ENCODE measurements at regions not wholly inside any gene's neighbourhood (a gene's known extent, or its start where the extent isn't known, plus 50 kb on each side); places are given as distances from the start of the nearest gene placed in this dataset.

DNA sequence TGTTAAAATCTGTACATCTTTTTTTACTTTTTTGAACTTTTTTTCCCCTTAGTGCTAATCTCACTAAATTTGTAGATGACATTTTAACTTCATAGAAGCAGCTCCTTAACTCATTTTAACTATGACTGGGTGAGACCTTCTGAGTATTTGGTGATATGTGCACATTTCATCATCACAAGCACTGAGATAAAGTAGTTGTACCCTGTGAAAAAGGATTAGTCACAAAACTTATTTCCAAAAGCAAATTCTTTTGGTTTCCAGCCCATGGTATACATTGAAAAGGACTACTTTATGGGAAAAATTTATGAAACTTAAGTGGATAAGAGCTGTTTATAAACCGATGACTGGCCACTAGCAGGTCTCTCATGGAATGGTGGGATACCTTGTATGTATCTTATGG, 581.5 kb downstream of the PLCL1 start:
- Histone ChIP-seq H3K4me1 (no peaks in the 10 kb centered on the region), H3K27me3 (no peaks in the 10 kb centered on the region), H3K36me3 (no peaks in the 10 kb centered on the region), H3K4me3 (ENCODE audit: low read depth, low read length) (no peak overlapping the region), H3K9me3 (no peaks in the 10 kb centered on the region)
- no peak for DNase-seq
- TF ChIP-seq, protein P1, sequence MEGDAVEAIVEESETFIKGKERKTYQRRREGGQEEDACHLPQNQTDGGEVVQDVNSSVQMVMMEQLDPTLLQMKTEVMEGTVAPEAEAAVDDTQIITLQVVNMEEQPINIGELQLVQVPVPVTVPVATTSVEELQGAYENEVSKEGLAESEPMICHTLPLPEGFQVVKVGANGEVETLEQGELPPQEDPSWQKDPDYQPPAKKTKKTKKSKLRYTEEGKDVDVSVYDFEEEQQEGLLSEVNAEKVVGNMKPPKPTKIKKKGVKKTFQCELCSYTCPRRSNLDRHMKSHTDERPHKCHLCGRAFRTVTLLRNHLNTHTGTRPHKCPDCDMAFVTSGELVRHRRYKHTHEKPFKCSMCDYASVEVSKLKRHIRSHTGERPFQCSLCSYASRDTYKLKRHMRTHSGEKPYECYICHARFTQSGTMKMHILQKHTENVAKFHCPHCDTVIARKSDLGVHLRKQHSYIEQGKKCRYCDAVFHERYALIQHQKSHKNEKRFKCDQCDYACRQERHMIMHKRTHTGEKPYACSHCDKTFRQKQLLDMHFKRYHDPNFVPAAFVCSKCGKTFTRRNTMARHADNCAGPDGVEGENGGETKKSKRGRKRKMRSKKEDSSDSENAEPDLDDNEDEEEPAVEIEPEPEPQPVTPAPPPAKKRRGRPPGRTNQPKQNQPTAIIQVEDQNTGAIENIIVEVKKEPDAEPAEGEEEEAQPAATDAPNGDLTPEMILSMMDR (IDR thresholded peaks at IDR 0.05; ENCODE audit: low read depth, low read length) = no peak

DNA sequence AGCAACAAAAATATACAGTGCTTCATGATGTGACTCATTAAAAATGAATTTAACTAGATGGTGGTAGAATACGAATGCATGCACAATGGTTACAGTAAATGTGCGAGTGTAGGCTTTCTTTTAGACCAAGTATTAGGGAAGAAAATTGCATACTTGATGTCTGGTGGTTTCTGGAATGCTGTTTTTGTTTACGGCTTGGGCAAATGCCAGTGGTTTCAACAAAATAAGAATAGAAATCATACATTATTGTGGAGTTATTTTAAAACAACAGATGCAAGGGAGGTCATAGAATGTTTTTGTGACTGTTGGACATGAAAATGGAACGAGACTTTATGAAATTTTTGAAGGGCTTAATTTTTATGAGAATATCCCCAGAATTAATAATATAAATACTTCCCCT, 580.9 kb downstream of the PLCL1 start:
- no peaks in the 10 kb centered on the region for H3K27me3 ChIP-seq
- no peaks in the 10 kb centered on the region for H3K4me1 ChIP-seq
- no peak for DNase-seq
- no peak overlapping the region for H3K4me3 ChIP-seq (ENCODE audit: low read depth, low read length)
- no peaks in the 10 kb centered on the region for H3K36me3 ChIP-seq
- TF ChIP-seq, protein P1 (IDR thresholded peaks at IDR 0.05; ENCODE audit: low read depth, low read length) = no peak
- H3K9me3 ChIP-seq = no peaks in the 10 kb centered on the region

DNA sequence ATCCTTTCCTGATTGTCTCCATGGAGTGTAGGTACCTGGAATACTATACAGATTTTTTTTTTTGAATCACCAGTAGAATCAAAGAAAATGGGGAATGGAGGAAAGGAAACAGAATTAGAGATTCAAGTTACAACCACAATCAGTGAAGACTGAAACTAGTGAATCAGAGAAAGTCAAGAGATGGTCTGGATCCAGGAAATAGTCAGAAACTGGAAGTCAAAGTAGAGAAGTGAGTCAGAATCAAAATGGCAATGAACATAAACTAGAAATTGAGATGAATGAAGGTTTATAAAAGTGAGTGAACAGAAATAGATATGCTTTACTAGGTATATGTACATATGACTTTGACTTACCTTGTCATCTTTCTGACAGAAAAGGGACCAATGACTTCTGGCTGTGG, 579.0 kb downstream of the PLCL1 start:
- no peak for DNase-seq
- TF ChIP-seq, protein P1 (IDR thresholded peaks at IDR 0.05; ENCODE audit: low read depth, low read length) = no peak
- no peaks in the 10 kb centered on the region for H3K9me3 ChIP-seq
- H3K4me1 ChIP-seq = no peaks in the 10 kb centered on the region
- H3K27me3 ChIP-seq = no peaks in the 10 kb centered on the region
- H3K4me3 ChIP-seq (ENCODE audit: low read depth, low read length) = no peak overlapping the region
- no peaks in the 10 kb centered on the region for H3K36me3 ChIP-seq

DNA sequence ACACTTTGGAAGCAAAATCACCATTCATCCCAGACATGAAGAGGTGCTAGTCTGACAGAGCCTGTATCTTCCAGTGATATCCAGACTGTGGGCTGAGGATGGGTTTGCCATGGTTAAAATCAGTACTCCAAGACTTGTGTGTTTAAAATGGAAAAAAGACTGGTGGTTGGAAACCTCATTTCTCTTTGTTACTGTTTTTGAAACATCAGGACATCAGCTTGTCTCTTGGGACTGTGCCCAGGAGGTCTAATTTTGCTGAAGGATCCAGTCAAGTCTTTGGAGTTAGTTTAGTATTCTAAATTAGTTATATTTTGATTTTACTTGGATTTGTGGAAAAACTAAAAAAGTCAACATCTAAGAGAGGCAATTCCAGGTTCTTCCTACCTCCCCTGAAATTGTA, 578.4 kb downstream of the PLCL1 start:
- DNase-seq = no peak
- TF ChIP-seq, protein P1 (IDR thresholded peaks at IDR 0.05; ENCODE audit: low read depth, low read length) = no peak
- Histone ChIP-seq H3K36me3 (no peaks in the 10 kb centered on the region), H3K4me1 (no peaks in the 10 kb centered on the region), H3K4me3 (ENCODE audit: low read depth, low read length) (no peak overlapping the region), H3K9me3 (no peaks in the 10 kb centered on the region), H3K27me3 (no peaks in the 10 kb centered on the region)

DNA sequence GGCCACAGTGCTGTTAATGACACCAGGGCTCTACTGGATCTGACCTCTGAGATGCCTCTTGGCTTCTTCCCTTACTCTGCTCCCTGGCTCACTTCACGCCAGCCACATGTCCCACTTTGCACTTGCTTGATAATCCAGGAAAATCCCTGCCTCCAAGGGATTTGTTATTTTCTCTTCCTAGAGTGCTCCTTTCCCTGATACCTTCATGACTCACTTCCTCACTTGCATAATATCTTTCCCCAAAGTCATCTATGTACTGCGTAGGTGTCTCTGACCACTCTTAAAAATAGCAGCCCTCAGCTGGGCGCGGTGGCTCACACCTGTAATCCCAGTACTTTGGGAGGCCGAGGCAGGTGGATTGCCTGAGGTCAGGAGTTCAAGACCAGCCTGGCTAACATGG, 572.3 kb downstream of the PLCL1 start:
- no peak for DNase-seq
- Histone ChIP-seq H3K9me3 (no peaks in the 10 kb centered on the region), H3K36me3 (no peaks in the 10 kb centered on the region), H3K4me3 (ENCODE audit: low read depth, low read length) (no peak overlapping the region), H3K4me1 (no peaks in the 10 kb centered on the region), H3K27me3 (no peaks in the 10 kb centered on the region)
- TF ChIP-seq, protein P1 (IDR thresholded peaks at IDR 0.05; ENCODE audit: low read depth, low read length) = no peak

DNA sequence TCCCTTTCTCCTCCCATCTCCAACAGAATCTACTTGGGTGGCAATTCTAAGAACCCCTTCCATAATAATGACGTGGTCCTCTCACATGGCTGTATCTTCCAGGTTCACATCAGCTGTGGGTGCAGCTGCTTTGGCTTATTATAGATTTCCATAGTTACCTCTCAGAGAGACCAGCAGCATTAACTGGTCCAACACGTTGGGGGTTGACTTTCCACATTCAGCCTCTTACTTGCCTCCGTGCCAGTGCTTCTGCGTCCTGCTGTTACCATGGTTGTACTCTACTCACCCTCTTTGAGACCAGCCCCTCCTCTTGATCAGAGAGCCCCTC, 570.7 kb downstream of the PLCL1 start:
- Histone ChIP-seq H3K4me3 (ENCODE audit: low read depth, low read length) (no peak overlapping the region), H3K9me3 (no peaks in the 10 kb centered on the region), H3K4me1 (no peaks in the 10 kb centered on the region), H3K27me3 (no peaks in the 10 kb centered on the region), H3K36me3 (no peaks in the 10 kb centered on the region)
- TF ChIP-seq, protein P1 (IDR thresholded peaks at IDR 0.05; ENCODE audit: low read depth, low read length) = no peak
- no peak for DNase-seq

Measured in BE2C (cell line).